ENCODE measurements at regions not wholly inside any gene's neighbourhood (a gene's known extent, or its start where the extent isn't known, plus 50 kb on each side); places are given as distances from the start of the nearest gene placed in this dataset.

- H3K4me3 ChIP-seq: no peak overlapping the region
- no peaks in the 10 kb centered on the region for H3K27me3 ChIP-seq
- TF ChIP-seq, protein P1, sequence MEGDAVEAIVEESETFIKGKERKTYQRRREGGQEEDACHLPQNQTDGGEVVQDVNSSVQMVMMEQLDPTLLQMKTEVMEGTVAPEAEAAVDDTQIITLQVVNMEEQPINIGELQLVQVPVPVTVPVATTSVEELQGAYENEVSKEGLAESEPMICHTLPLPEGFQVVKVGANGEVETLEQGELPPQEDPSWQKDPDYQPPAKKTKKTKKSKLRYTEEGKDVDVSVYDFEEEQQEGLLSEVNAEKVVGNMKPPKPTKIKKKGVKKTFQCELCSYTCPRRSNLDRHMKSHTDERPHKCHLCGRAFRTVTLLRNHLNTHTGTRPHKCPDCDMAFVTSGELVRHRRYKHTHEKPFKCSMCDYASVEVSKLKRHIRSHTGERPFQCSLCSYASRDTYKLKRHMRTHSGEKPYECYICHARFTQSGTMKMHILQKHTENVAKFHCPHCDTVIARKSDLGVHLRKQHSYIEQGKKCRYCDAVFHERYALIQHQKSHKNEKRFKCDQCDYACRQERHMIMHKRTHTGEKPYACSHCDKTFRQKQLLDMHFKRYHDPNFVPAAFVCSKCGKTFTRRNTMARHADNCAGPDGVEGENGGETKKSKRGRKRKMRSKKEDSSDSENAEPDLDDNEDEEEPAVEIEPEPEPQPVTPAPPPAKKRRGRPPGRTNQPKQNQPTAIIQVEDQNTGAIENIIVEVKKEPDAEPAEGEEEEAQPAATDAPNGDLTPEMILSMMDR (IDR thresholded peaks at IDR 0.05): no peak
- H3K4me1 ChIP-seq: no peaks in the 10 kb centered on the region
- DNase-seq (ENCODE audit: low spot score): no peak
- no peak overlapping the region for H3K27ac ChIP-seq
- peaks cover 0 to 5% of the 10 kb centered on the region in 2 donors for H3K9me3 ChIP-seq
- no peaks in the 10 kb centered on the region for H3K36me3 ChIP-seq
Observed at GRCh38 chr2:16118611-16119590, 178.6 kb downstream of the MYCN start.

- no peak for DNase-seq (ENCODE audit: low spot score)
- Histone ChIP-seq H3K27ac (no peak overlapping the region), H3K36me3 (no peaks in the 10 kb centered on the region)
Observed at GRCh38 chr2:16117791-16118610, 177.7 kb downstream of the MYCN start.

DNA sequence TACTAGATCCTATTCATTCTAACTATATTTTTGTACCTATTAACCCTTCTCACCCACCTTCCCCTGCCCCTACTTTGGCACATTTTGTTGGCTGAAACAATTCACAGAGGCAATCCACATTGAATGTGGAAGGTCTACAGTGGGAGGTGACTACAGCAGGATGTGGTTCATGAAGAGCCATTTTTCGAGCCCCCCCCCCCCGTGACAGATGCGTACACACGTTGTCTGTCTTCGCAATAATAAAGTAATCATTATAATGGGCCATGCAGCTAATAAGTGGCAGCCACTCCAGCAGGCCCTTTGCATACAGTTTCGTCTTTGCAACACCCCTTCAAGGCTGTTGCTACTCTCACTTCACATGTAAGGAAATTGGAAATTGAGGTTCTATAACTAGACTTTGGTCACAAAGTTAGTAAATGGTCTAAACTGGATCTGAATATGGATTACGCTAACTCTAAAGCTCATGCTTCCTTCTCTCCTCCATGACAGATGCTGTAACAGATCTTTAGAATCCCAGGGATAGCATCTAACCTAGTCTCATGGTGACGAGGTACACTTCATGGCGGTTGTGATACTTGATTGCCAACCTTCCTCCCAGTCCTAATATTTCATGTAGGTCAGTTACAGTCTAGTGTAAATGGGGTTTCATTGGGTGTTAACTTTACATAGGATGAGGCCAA is 176.8 kb downstream of the MYCN start:
- Histone ChIP-seq H3K4me3 (no peak overlapping the region), H3K4me1 (no peaks in the 10 kb centered on the region), H3K27me3 (no peaks in the 10 kb centered on the region), H3K9me3 (peaks cover 0 to 5% of the 10 kb centered on the region in 2 donors), H3K27ac (no peak overlapping the region), H3K36me3 (no peaks in the 10 kb centered on the region)
- TF ChIP-seq, protein P1 (IDR thresholded peaks at IDR 0.05): no peak
- DNase-seq (ENCODE audit: low spot score): no peak

More at GRCh38 chr2:16117791-16118610, 177.7 kb downstream of the MYCN start:
- no peak overlapping the region for H3K4me3 ChIP-seq
- peaks cover 0 to 5% of the 10 kb centered on the region in 2 donors for H3K9me3 ChIP-seq
- H3K27me3 ChIP-seq: no peaks in the 10 kb centered on the region
- no peaks in the 10 kb centered on the region for H3K4me1 ChIP-seq
- TF ChIP-seq, protein P1 (IDR thresholded peaks at IDR 0.05): no peak

DNA sequence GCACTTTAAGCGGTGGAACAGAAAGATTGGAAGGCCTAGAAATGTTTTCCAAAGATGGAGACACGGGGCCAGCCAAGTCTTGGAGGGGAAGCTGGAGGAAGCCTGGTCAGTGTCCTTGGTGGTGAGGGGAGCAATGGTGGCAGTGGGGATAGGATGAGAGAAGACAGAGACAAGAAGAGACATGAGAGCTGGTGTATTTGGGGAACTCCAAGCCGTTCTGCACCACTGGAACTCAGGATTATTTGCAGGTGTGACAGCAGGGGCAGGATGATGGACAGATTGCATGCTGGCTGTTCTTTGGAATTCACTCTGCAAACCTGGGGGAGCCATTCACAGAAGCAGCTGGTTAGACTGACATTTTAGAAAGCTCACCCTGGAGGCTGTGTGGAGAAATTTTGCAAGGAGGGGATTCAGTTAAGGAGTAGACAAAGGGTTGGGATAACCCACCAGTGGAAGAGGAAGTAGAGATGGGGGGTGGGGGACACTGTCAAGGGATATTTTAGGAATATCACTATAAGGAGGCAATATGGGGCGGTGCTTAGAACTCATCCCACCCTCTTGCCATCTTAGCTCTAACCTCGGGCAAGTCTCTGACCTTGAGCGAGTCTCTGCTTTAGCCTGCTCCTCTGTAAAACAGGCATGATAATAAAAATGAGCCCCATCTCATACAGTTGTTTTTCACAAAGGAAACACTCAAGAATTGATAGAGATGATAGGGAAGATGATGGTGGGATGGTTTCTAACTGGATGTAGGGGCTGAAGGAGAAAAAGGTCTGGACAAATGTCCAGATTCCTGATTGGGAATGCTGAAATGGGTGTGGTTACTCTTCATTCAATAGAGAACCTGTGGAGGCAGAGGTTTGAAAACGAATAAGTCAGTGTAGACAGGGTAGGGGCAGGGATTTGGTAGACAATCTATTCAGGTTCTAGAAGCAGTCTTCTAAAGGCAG is 175.8 kb downstream of the MYCN start:
- H3K9me3 ChIP-seq: no peaks in the 10 kb centered on the region
- no peak for DNase-seq (ENCODE audit: low spot score)
- H3K36me3 ChIP-seq: no peaks in the 10 kb centered on the region
- no peaks in the 10 kb centered on the region for H3K4me1 ChIP-seq
- no peaks in the 10 kb centered on the region for H3K27me3 ChIP-seq
- no peak overlapping the region for H3K4me3 ChIP-seq
- TF ChIP-seq, protein P1 (IDR thresholded peaks at IDR 0.05): no peak
- no peak overlapping the region for H3K27ac ChIP-seq

DNA sequence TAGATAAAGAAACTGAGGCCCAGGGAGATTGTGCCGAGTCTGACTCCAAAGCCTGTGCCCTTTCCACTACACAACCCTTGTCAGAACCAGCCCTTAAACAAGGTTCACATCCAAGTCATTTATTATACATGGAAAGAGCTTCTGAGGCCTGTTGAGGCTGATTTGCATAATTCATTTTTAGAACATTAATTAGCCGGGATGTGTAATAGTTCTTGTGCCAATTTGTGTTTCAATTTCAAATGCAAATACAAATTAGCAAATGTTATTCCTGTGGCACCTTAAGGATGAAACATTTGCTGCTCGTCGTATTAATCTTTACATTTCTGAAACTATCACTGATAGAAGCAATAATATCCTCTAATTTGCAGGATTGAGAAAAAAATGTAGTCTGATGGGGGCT is 174.9 kb downstream of the MYCN start:
- Histone ChIP-seq H3K27me3 (no peaks in the 10 kb centered on the region), H3K4me1 (no peaks in the 10 kb centered on the region), H3K9me3 (no peaks in the 10 kb centered on the region), H3K4me3 (no peak overlapping the region), H3K27ac (no peak overlapping the region), H3K36me3 (no peaks in the 10 kb centered on the region)
- no peak for DNase-seq (ENCODE audit: low spot score)
- TF ChIP-seq, protein P1 (IDR thresholded peaks at IDR 0.05): no peak
